ENCODE measurements at regions not wholly inside any gene's neighbourhood (a gene's known extent, or its start where the extent isn't known, plus 50 kb on each side); places are given as distances from the start of the nearest gene placed in this dataset.

GRCh38 chr10:131653140-131653539 is 247.7 kb upstream of the PPP2R2D start:
- no peak for DNase-seq

- no peak for DNase-seq
These were observed 247.0 kb upstream of the PPP2R2D start for GRCh38 chr10:131653554-131654470.

- DNase-seq = no peak
These were observed 246.2 kb upstream of the PPP2R2D start for GRCh38 chr10:131654471-131655087.

GRCh38 chr10:131655101-131655849 is 245.5 kb upstream of the PPP2R2D start:
- DNase-seq = no peak

GRCh38 chr10:131656009-131656408 is 244.8 kb upstream of the PPP2R2D start:
- DNase-seq = no peak

- DNase-seq = no peak
These were observed 244.4 kb upstream of the PPP2R2D start for GRCh38 chr10:131656431-131656841.

GRCh38 chr10:131657318-131657984 is 243.4 kb upstream of the PPP2R2D start:
- DNase-seq = no peak

GRCh38 chr10:131657985-131658330 is 242.8 kb upstream of the PPP2R2D start:
- no peak for DNase-seq

GRCh38 chr10:131658476-131659110 is 242.2 kb upstream of the PPP2R2D start:
- DNase-seq = no peak

GRCh38 chr10:131660427-131660826 is 240.4 kb upstream of the PPP2R2D start:
- DNase-seq = no peak

- no peak for DNase-seq
These were observed 238.0 kb upstream of the PPP2R2D start for GRCh38 chr10:131662851-131663250.

GRCh38 chr10:131663351-131663750 is 237.5 kb upstream of the PPP2R2D start:
- no peak for DNase-seq

GRCh38 chr10:131666091-131666490 is 234.7 kb upstream of the PPP2R2D start:
- DNase-seq = no peak

GRCh38 chr10:131667047-131667446 is 233.8 kb upstream of the PPP2R2D start:
- DNase-seq = no peak

- no peak for DNase-seq
These were observed 233.2 kb upstream of the PPP2R2D start for GRCh38 chr10:131667561-131667960.

- DNase-seq = no peak
These were observed 231.9 kb upstream of the PPP2R2D start for GRCh38 chr10:131668903-131669302.

- DNase-seq = no peak
These were observed 231.0 kb upstream of the PPP2R2D start for GRCh38 chr10:131669838-131670237.

- DNase-seq = no peak
These were observed 230.5 kb upstream of the PPP2R2D start for GRCh38 chr10:131670341-131670740.

- no peak for DNase-seq
These were observed 227.4 kb upstream of the PPP2R2D start for GRCh38 chr10:131673396-131673795.

- no peak for DNase-seq
These were observed 226.7 kb upstream of the PPP2R2D start for GRCh38 chr10:131674130-131674529.

GRCh38 chr10:131675104-131675503 is 225.7 kb upstream of the PPP2R2D start:
- no peak for DNase-seq

- no peak for DNase-seq
These were observed 224.6 kb upstream of the PPP2R2D start for GRCh38 chr10:131676046-131676799.
